ENCODE measurements at regions not wholly inside any gene's neighbourhood (a gene's known extent, or its start where the extent isn't known, plus 50 kb on each side); places are given as distances from the start of the nearest gene placed in this dataset.

- ChIA-PET SMC1A (ENCODE audit: uncharacterized antibody, unreplicated experiment) (no interaction called here), CTCF (no interaction called here), RAD21 (ENCODE audit: unreplicated experiment) (no interaction called here), POLR2A (no interaction called here)
- BruUV-seq (replicated peaks): no TSS peak
- Histone ChIP-seq H3K4me1 (ENCODE audit: control insufficient read depth, insufficient read depth, low read length) (no peaks in the 10 kb centered on the region), H3K27me3 (replicated peaks in 1 of 2; ENCODE audit: control insufficient read depth in 2 of 2, insufficient read depth in 2 of 2, low read length in 1 of 2) (no peaks in the 10 kb centered on the region), H3K9ac (ENCODE audit: control insufficient read depth, insufficient read depth, low read length) (no peak overlapping the region), H3K36me3 (ENCODE audit: control insufficient read depth in 2 of 2, insufficient read depth in 2 of 2, low read length in 1 of 2) (no peaks in the 10 kb centered on the region), H3K79me2 (ENCODE audit: control insufficient read depth, insufficient read depth, low read length) (no peaks in the 10 kb centered on the region), H3K27ac (ENCODE audit: control insufficient read depth, insufficient read depth) (no peak overlapping the region), H3K4me2 (ENCODE audit: control insufficient read depth, insufficient read depth) (no peak overlapping the region), H3K9me3 (replicated peaks; ENCODE audit: control insufficient read depth, insufficient read depth, low read length) (no peaks in the 10 kb centered on the region), H2AFZ (ENCODE audit: control insufficient read depth, low read depth, low read length) (no peak overlapping the region), H4K20me1 (ENCODE audit: control insufficient read depth, insufficient read depth) (no peaks in the 10 kb centered on the region), H3K4me3 (no peak overlapping the region)
- intact Hi-C loops (cut with micrococcal nuclease; ENCODE audit: unreplicated experiment): no loop called here
- DNase-seq (ENCODE audit: low read depth, low spot score) (no peak), ATAC-seq (no peak), FAIRE-seq (no peak)
- in situ Hi-C loops (cut with MboI): no loop called here
- TF ChIP-seq RBBP5 (conservative IDR thresholded peaks at IDR 0.05): no peak
- no peak for TF ChIP-seq PML (IDR thresholded peaks at IDR 0.05; ENCODE audit: low read length)
- no peak for TF ChIP-seq ZSCAN29 (IDR thresholded peaks at IDR 0.05)
- TF ChIP-seq STAT3 (IDR thresholded peaks at IDR 0.05; ENCODE audit: low read depth, low read length): no peak
- no peak for TF ChIP-seq GATAD2B (conservative IDR thresholded peaks at IDR 0.05; ENCODE audit: low read depth)
- no peak for TF ChIP-seq TCF12 (IDR thresholded peaks at IDR 0.05; ENCODE audit: low read depth, low read length)
- TF ChIP-seq, protein P1, sequence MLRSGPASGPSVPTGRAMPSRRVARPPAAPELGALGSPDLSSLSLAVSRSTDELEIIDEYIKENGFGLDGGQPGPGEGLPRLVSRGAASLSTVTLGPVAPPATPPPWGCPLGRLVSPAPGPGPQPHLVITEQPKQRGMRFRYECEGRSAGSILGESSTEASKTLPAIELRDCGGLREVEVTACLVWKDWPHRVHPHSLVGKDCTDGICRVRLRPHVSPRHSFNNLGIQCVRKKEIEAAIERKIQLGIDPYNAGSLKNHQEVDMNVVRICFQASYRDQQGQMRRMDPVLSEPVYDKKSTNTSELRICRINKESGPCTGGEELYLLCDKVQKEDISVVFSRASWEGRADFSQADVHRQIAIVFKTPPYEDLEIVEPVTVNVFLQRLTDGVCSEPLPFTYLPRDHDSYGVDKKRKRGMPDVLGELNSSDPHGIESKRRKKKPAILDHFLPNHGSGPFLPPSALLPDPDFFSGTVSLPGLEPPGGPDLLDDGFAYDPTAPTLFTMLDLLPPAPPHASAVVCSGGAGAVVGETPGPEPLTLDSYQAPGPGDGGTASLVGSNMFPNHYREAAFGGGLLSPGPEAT (IDR thresholded peaks at IDR 0.05; ENCODE audit: low read depth): no peak
- TF ChIP-seq, protein P2, sequence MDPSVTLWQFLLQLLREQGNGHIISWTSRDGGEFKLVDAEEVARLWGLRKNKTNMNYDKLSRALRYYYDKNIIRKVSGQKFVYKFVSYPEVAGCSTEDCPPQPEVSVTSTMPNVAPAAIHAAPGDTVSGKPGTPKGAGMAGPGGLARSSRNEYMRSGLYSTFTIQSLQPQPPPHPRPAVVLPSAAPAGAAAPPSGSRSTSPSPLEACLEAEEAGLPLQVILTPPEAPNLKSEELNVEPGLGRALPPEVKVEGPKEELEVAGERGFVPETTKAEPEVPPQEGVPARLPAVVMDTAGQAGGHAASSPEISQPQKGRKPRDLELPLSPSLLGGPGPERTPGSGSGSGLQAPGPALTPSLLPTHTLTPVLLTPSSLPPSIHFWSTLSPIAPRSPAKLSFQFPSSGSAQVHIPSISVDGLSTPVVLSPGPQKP (IDR thresholded peaks at IDR 0.05; ENCODE audit: low read depth, low read length): no peak
- TF ChIP-seq RUNX3 (IDR thresholded peaks at IDR 0.05; ENCODE audit: low read length): no peak
- no peak for TF ChIP-seq NR2C1 (IDR thresholded peaks at IDR 0.05)
- TF ChIP-seq CHD1 (IDR thresholded peaks at IDR 0.05; ENCODE audit: low read depth, low read length): no peak
- no peak for TF ChIP-seq ASH2L (IDR thresholded peaks at IDR 0.05; ENCODE audit: borderline replicate concordance, low read depth)
These were observed 1125.2 kb upstream of the FANCL start for GRCh38 chr2:59366288-59366687.

Data from GM12878 (cell line).